Astrocyte (in vitro differentiated cells and primary cell): ENCODE measurements at regions not wholly inside any gene's neighbourhood (a gene's known extent, or its start where the extent isn't known, plus 50 kb on each side); places are given as distances from the start of the nearest gene placed in this dataset.

Source experiments
- DNase-seq: peaks from one replicate; pipeline ENCODE4 v3.0.0-alpha.2; 2010; ENCODE audit warnings: low read depth
- FAIRE-seq: peaks from 2 replicates; lab custom pipeline; 2011; peaks lifted over from hg19 to GRCh38; lab: Jason Lieb, UNC
- H2AFZ ChIP-seq: 2 replicates; pipeline ENCODE4 v1.6.0; 2012; ENCODE audit warnings: low read depth, low read length, inconsistent platforms
- H3K27ac ChIP-seq: 2 replicates; pipeline ENCODE4 v1.5.1; 2011; ENCODE audit warnings: low read depth, low read length, inconsistent platforms
- H3K27me3 ChIP-seq: 2 replicates; pipeline ENCODE4 v1.6.0; 2011; ENCODE audit warnings: low read length, inconsistent platforms; ENCODE audit not compliant: insufficient read depth
- H3K36me3 ChIP-seq: 2 replicates; pipeline ENCODE4 v1.5.1; 2011; ENCODE audit warnings: low read length, inconsistent platforms; ENCODE audit not compliant: insufficient read depth
- H3K4me1 ChIP-seq: 2 replicates; pipeline ENCODE4 v1.5.1; 2011; ENCODE audit warnings: low read length, inconsistent platforms; ENCODE audit not compliant: insufficient read depth
- H3K4me2 ChIP-seq: 2 replicates; pipeline ENCODE4 v1.6.0; 2012; ENCODE audit warnings: low read length, inconsistent platforms
- H3K4me3 ChIP-seq: 2 replicates; pipeline ENCODE4 v1.5.1; 2011; ENCODE audit warnings: low read depth, mild to moderate bottlenecking, low read length, inconsistent platforms; ENCODE audit not compliant: insufficient read depth
- H3K79me2 ChIP-seq: 2 replicates; pipeline ENCODE4 v1.6.0; 2012; ENCODE audit warnings: mild to moderate bottlenecking, low read length, inconsistent platforms; ENCODE audit not compliant: insufficient read depth
- H3K9ac ChIP-seq: 2 replicates; pipeline ENCODE4 v1.6.0; 2012; ENCODE audit warnings: mild to moderate bottlenecking, low read length, inconsistent platforms
- H3K9me3 ChIP-seq: 2 replicates; pipeline ENCODE4 v1.5.1; 2012; ENCODE audit warnings: low read depth, mild to moderate bottlenecking, low read length, inconsistent platforms; ENCODE audit not compliant: insufficient read depth
- H4K20me1 ChIP-seq: 2 replicates; pipeline ENCODE4 v1.6.0; 2012; ENCODE audit warnings: low read length, inconsistent platforms; ENCODE audit not compliant: insufficient read depth
- H3K27ac Mint-ChIP-seq: one replicate; pipeline ENCODE4 v1.8.0; 2021; ENCODE audit warnings: mild to moderate bottlenecking, mixed read lengths; ENCODE audit not compliant: unreplicated experiment
- H3K27me3 Mint-ChIP-seq: one replicate; pipeline ENCODE4 v1.8.0; 2021; ENCODE audit warnings: low read depth, mixed read lengths; ENCODE audit not compliant: unreplicated experiment
- H3K36me3 Mint-ChIP-seq: one replicate; pipeline ENCODE4 v1.8.0; 2021; ENCODE audit warnings: low read depth, mixed read lengths; ENCODE audit not compliant: unreplicated experiment
- H3K4me1 Mint-ChIP-seq: one replicate; pipeline ENCODE4 v1.8.0; 2021; ENCODE audit warnings: low read depth, mixed read lengths; ENCODE audit not compliant: unreplicated experiment
- H3K4me3 Mint-ChIP-seq: one replicate; pipeline ENCODE4 v1.8.0; 2021; ENCODE audit warnings: mild to moderate bottlenecking, moderate library complexity, mixed read lengths; ENCODE audit not compliant: unreplicated experiment
- H3K9me3 Mint-ChIP-seq: one replicate; pipeline ENCODE4 v1.8.0; 2021; ENCODE audit warnings: mild to moderate bottlenecking, mixed read lengths; ENCODE audit not compliant: unreplicated experiment
- EZH2 ChIP-seq: IDR thresholded peaks from 2 replicates; pipeline ENCODE4 v1.6.1; 2012; ENCODE audit warnings: mild to moderate bottlenecking, low read length, inconsistent platforms; ENCODE audit not compliant: insufficient read depth
- TF ChIP-seq, protein P1 (sequence below): IDR thresholded peaks from 2 replicates; pipeline ENCODE4 v1.5.1; 2011; ENCODE audit warnings: low read depth, mild to moderate bottlenecking, inconsistent platforms, low read length, moderate library complexity; ENCODE audit not compliant: insufficient read depth

GRCh38 chr3:106172780-106173179, 304.0 kb upstream of the CBLB start:
- DNase-seq (peak; percentile 27), FAIRE-seq (no peak)
- no peak overlapping the region for H3K27ac ChIP-seq
- H3K4me3 ChIP-seq, result no peak overlapping the region
- Mint-ChIP-seq H3K36me3 (no peaks in the 10 kb centered on the region), H3K4me3 (no peak overlapping the region), H3K4me1 (peaks cover 3% of the 10 kb centered on the region), H3K9me3 (no peaks in the 10 kb centered on the region), H3K27me3 (no peaks in the 10 kb centered on the region), H3K27ac (no peak overlapping the region)
- no peak overlapping the region for H3K9ac ChIP-seq
- H4K20me1 ChIP-seq, result no peaks in the 10 kb centered on the region
- H3K4me1 ChIP-seq, result no peaks in the 10 kb centered on the region
- no peaks in the 10 kb centered on the region for H3K79me2 ChIP-seq
- no peak for TF ChIP-seq EZH2
- TF ChIP-seq, protein P1, sequence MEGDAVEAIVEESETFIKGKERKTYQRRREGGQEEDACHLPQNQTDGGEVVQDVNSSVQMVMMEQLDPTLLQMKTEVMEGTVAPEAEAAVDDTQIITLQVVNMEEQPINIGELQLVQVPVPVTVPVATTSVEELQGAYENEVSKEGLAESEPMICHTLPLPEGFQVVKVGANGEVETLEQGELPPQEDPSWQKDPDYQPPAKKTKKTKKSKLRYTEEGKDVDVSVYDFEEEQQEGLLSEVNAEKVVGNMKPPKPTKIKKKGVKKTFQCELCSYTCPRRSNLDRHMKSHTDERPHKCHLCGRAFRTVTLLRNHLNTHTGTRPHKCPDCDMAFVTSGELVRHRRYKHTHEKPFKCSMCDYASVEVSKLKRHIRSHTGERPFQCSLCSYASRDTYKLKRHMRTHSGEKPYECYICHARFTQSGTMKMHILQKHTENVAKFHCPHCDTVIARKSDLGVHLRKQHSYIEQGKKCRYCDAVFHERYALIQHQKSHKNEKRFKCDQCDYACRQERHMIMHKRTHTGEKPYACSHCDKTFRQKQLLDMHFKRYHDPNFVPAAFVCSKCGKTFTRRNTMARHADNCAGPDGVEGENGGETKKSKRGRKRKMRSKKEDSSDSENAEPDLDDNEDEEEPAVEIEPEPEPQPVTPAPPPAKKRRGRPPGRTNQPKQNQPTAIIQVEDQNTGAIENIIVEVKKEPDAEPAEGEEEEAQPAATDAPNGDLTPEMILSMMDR, result no peak
- no peaks in the 10 kb centered on the region for H3K9me3 ChIP-seq
- no peak overlapping the region for H2AFZ ChIP-seq
- H3K4me2 ChIP-seq, result no peak overlapping the region
- no peaks in the 10 kb centered on the region for H3K36me3 ChIP-seq
- H3K27me3 ChIP-seq, result no peaks in the 10 kb centered on the region

DNA sequence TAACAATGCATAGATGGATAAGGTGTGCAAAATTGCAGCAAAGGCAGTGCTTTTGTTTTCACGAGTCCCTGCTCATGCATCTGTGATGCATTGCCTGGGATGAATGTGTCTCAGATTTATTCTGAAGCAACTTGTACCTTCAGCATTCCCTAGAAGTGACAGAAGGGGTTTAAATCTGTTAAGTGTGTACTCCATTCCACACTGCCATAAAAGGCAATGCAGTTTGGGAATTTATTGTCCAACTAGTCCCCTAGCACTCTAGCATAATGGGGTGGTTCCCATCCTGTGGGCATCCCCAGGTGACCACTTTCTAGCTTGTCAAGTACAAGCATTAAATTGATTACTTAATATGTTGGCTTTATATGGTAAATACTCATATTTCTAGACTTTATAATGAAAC, 306.5 kb upstream of the CBLB start:
- H3K9ac ChIP-seq, result no peak overlapping the region
- Mint-ChIP-seq H3K36me3 (peaks cover 2% of the 10 kb centered on the region), H3K4me1 (peaks cover 3% of the 10 kb centered on the region), H3K4me3 (no peak overlapping the region), H3K27me3 (peaks cover 5% of the 10 kb centered on the region), H3K9me3 (no peaks in the 10 kb centered on the region), H3K27ac (no peak overlapping the region)
- DNase-seq, result no peak
- H4K20me1 ChIP-seq, result no peaks in the 10 kb centered on the region
- no peaks in the 10 kb centered on the region for H3K36me3 ChIP-seq
- no peak overlapping the region for H3K27ac ChIP-seq
- H3K79me2 ChIP-seq, result no peaks in the 10 kb centered on the region
- no peak overlapping the region for H3K4me2 ChIP-seq
- no peak overlapping the region for H3K4me3 ChIP-seq
- H3K27me3 ChIP-seq, result no peaks in the 10 kb centered on the region
- no peak for TF ChIP-seq EZH2
- TF ChIP-seq, protein P1, result no peak
- FAIRE-seq, result no peak
- no peaks in the 10 kb centered on the region for H3K9me3 ChIP-seq
- H3K4me1 ChIP-seq, result no peaks in the 10 kb centered on the region
- no peak overlapping the region for H2AFZ ChIP-seq

DNA sequence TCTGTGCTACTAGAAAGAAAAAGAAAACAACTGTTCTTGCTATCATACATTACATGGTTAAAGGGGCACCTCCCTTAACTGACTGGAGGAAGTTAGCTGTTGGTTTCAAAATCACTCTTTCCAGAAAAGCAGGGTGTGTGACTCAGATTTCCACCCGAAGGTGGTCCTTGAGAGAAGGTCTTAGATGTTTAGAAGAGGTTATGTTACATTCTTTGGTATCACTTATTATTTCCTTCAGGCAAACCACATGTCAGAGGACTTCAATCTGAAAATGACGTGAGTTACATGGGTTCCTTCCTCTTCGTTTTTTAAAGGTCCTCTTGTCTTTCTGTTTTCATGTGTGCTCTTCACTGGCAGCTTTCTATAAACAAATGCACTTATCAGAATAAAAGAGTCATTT, 307.9 kb upstream of the CBLB start:
- peaks cover 5% of the 10 kb centered on the region for H3K27me3 Mint-ChIP-seq
- TF ChIP-seq EZH2, result no peak
- TF ChIP-seq, protein P1, result no peak
- H3K4me3 Mint-ChIP-seq, result no peak overlapping the region
- no peaks in the 10 kb centered on the region for H3K9me3 Mint-ChIP-seq
- H3K4me2 ChIP-seq, result no peak overlapping the region
- H3K4me1 ChIP-seq, result no peaks in the 10 kb centered on the region
- no peaks in the 10 kb centered on the region for H3K9me3 ChIP-seq
- no peak overlapping the region for H3K9ac ChIP-seq
- H3K4me1 Mint-ChIP-seq, result peaks cover 3% of the 10 kb centered on the region
- H3K27ac Mint-ChIP-seq, result peak overlapping the region; percentile 16
- H2AFZ ChIP-seq, result no peak overlapping the region
- H4K20me1 ChIP-seq, result no peaks in the 10 kb centered on the region
- no peak overlapping the region for H3K4me3 ChIP-seq
- H3K27ac ChIP-seq, result no peak overlapping the region
- H3K79me2 ChIP-seq, result no peaks in the 10 kb centered on the region
- FAIRE-seq (no peak), DNase-seq (peak; percentile 23)
- H3K36me3 ChIP-seq, result no peaks in the 10 kb centered on the region
- H3K36me3 Mint-ChIP-seq, result peaks cover 2% of the 10 kb centered on the region
- H3K27me3 ChIP-seq, result no peaks in the 10 kb centered on the region
